ENCODE measurements at regions not wholly inside any gene's neighbourhood (a gene's known extent, or its start where the extent isn't known, plus 50 kb on each side); places are given as distances from the start of the nearest gene placed in this dataset.

DNA sequence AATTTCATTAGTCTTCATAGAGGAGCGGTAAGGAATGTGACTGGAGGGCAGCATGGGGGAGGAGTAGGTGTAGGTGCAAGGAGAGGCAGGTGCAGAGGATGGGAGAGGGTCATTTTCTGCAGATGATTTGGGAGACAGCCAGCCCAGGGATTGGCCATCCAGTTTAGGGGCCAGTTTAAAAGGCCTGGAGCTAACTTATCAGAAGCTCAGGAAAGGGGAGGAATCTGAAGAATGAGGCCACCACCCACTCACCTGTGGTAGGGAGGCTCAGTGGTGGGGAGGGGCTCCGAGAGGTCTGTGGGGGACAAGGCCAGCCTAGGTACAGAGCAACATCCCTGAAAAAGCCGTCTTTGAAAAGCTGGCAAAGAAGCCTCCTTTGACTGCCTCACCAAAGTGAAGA, 110.8 kb upstream of the TMEM45B start:
- no peak for TF ChIP-seq POLR2A (IDR thresholded peaks at IDR 0.05)
- TF ChIP-seq, protein P1, sequence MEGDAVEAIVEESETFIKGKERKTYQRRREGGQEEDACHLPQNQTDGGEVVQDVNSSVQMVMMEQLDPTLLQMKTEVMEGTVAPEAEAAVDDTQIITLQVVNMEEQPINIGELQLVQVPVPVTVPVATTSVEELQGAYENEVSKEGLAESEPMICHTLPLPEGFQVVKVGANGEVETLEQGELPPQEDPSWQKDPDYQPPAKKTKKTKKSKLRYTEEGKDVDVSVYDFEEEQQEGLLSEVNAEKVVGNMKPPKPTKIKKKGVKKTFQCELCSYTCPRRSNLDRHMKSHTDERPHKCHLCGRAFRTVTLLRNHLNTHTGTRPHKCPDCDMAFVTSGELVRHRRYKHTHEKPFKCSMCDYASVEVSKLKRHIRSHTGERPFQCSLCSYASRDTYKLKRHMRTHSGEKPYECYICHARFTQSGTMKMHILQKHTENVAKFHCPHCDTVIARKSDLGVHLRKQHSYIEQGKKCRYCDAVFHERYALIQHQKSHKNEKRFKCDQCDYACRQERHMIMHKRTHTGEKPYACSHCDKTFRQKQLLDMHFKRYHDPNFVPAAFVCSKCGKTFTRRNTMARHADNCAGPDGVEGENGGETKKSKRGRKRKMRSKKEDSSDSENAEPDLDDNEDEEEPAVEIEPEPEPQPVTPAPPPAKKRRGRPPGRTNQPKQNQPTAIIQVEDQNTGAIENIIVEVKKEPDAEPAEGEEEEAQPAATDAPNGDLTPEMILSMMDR (IDR thresholded peaks at IDR 0.05) = no peak

Measured in tibial nerve (tissue), 3 donors.